ENCODE measurements at regions not wholly inside any gene's neighbourhood (a gene's known extent, or its start where the extent isn't known, plus 50 kb on each side); places are given as distances from the start of the nearest gene placed in this dataset.

GRCh38 chr15:81755626-81756025, 290.2 kb downstream of the MEX3B start:
- TF ChIP-seq REST (IDR thresholded peaks at IDR 0.05; ENCODE audit: insufficient read depth in 1 of 2, low read depth in 2 of 2, low read length in 1 of 2) (no peak), CTCF (IDR thresholded peaks at IDR 0.05) (no peak)
